ENCODE measurements at regions not wholly inside any gene's neighbourhood (a gene's known extent, or its start where the extent isn't known, plus 50 kb on each side); places are given as distances from the start of the nearest gene placed in this dataset.

GRCh38 chr13:91195789-91196188 is 151.7 kb upstream of the MIR17HG start:
- no peak for TF ChIP-seq CTCF (IDR thresholded peaks at IDR 0.05)

GRCh38 chr13:91196958-91197357 is 150.5 kb upstream of the MIR17HG start:
- no peaks in the 10 kb centered on the region for H3K27me3 ChIP-seq
- DNase-seq (ENCODE audit: low spot score in 2 of 2): no peak
- H3K36me3 ChIP-seq: no peaks in the 10 kb centered on the region
- no peak overlapping the region for H3K4me3 ChIP-seq
- no peak for TF ChIP-seq CTCF (IDR thresholded peaks at IDR 0.05)
- no peaks in the 10 kb centered on the region for H3K9me3 ChIP-seq
- no peaks in the 10 kb centered on the region for H3K4me1 ChIP-seq
- H3K27ac ChIP-seq: no peak overlapping the region
- intact Hi-C loops (cut with DNase I): no loop called here

More at GRCh38 chr13:91195789-91196188, 151.7 kb upstream of the MIR17HG start:
- Histone ChIP-seq H3K4me3 (no peak overlapping the region), H3K4me1 (no peaks in the 10 kb centered on the region), H3K36me3 (no peaks in the 10 kb centered on the region), H3K27ac (no peak overlapping the region), H3K27me3 (no peaks in the 10 kb centered on the region), H3K9me3 (no peaks in the 10 kb centered on the region)
- intact Hi-C loops (cut with DNase I): no loop called here
- no peak for DNase-seq (ENCODE audit: low spot score in 2 of 2)

- H3K4me3 ChIP-seq: no peak overlapping the region
- H3K27me3 ChIP-seq: no peaks in the 10 kb centered on the region
- H3K9me3 ChIP-seq: no peaks in the 10 kb centered on the region
- DNase-seq (ENCODE audit: low spot score in 2 of 2): no peak
- no peaks in the 10 kb centered on the region for H3K4me1 ChIP-seq
- H3K36me3 ChIP-seq: no peaks in the 10 kb centered on the region
- no peak overlapping the region for H3K27ac ChIP-seq
- TF ChIP-seq CTCF (IDR thresholded peaks at IDR 0.05): no peak
- intact Hi-C loops (cut with DNase I): no loop called here
Observed at GRCh38 chr13:91199866-91200265, 147.6 kb upstream of the MIR17HG start.

GRCh38 chr13:91200486-91200885 is 147.0 kb upstream of the MIR17HG start:
- Histone ChIP-seq H3K27me3 (no peaks in the 10 kb centered on the region), H3K9me3 (no peaks in the 10 kb centered on the region), H3K4me3 (no peak overlapping the region), H3K27ac (no peak overlapping the region), H3K4me1 (no peaks in the 10 kb centered on the region), H3K36me3 (no peaks in the 10 kb centered on the region)
- intact Hi-C loops (cut with DNase I): no loop called here
- no peak for TF ChIP-seq CTCF (IDR thresholded peaks at IDR 0.05)
- no peak for DNase-seq (ENCODE audit: low spot score in 2 of 2)

- no peaks in the 10 kb centered on the region for H3K4me1 ChIP-seq
- H3K36me3 ChIP-seq: no peaks in the 10 kb centered on the region
- no peak overlapping the region for H3K27ac ChIP-seq
- TF ChIP-seq CTCF (IDR thresholded peaks at IDR 0.05): no peak
- H3K4me3 ChIP-seq: no peak overlapping the region
- no peaks in the 10 kb centered on the region for H3K9me3 ChIP-seq
- intact Hi-C loops (cut with DNase I): no loop called here
- no peak for DNase-seq (ENCODE audit: low spot score in 2 of 2)
- H3K27me3 ChIP-seq: no peaks in the 10 kb centered on the region
Observed at GRCh38 chr13:91203430-91203829, 144.1 kb upstream of the MIR17HG start.

GRCh38 chr13:91207261-91207660 is 140.2 kb upstream of the MIR17HG start:
- no peak for TF ChIP-seq CTCF (IDR thresholded peaks at IDR 0.05)
- H3K9me3 ChIP-seq: no peaks in the 10 kb centered on the region
- DNase-seq (ENCODE audit: low spot score in 2 of 2): no peak
- intact Hi-C loops (cut with DNase I): no loop called here
- H3K4me1 ChIP-seq: no peaks in the 10 kb centered on the region
- no peak overlapping the region for H3K27ac ChIP-seq
- no peaks in the 10 kb centered on the region for H3K27me3 ChIP-seq
- no peaks in the 10 kb centered on the region for H3K36me3 ChIP-seq
- no peak overlapping the region for H3K4me3 ChIP-seq
